Colon (tissue), 2 donors: ENCODE measurements at regions not wholly inside any gene's neighbourhood (a gene's known extent, or its start where the extent isn't known, plus 50 kb on each side); places are given as distances from the start of the nearest gene placed in this dataset.

Experiments
- FAIRE-seq: peaks from 2 replicates; lab custom pipeline; 2012; peaks lifted over from hg19 to GRCh38; lab: Jason Lieb, UNC
- donor health status: control.
- donor health status: control.

- no peak for FAIRE-seq
Measured at GRCh38 chr13:105363261-105364190, 1171.9 kb downstream of the EFNB2 start.

- FAIRE-seq: no peak
Measured at GRCh38 chr13:105353654-105354053, 1181.8 kb downstream of the EFNB2 start.

- no peak for FAIRE-seq
Measured at GRCh38 chr13:105349082-105349723, 1186.3 kb downstream of the EFNB2 start.

- FAIRE-seq: no peak
Measured at GRCh38 chr13:105346141-105346775, 1189.2 kb downstream of the EFNB2 start.

GRCh38 chr13:105345730-105346129 lies 1189.7 kb downstream of the EFNB2 start:
- no peak for FAIRE-seq

GRCh38 chr13:105345131-105345530 lies 1190.3 kb downstream of the EFNB2 start:
- no peak for FAIRE-seq

- no peak for FAIRE-seq
Measured at GRCh38 chr13:105343134-105343806, 1192.2 kb downstream of the EFNB2 start.

GRCh38 chr13:105342281-105342820 lies 1193.1 kb downstream of the EFNB2 start:
- FAIRE-seq: no peak

GRCh38 chr13:105341758-105342157 lies 1193.7 kb downstream of the EFNB2 start:
- no peak for FAIRE-seq

- no peak for FAIRE-seq
Measured at GRCh38 chr13:105341256-105341655, 1194.2 kb downstream of the EFNB2 start.

GRCh38 chr13:105340061-105340606 lies 1195.3 kb downstream of the EFNB2 start:
- FAIRE-seq: no peak

GRCh38 chr13:105338773-105339172 lies 1196.7 kb downstream of the EFNB2 start:
- FAIRE-seq: no peak

GRCh38 chr13:105338006-105338405 lies 1197.5 kb downstream of the EFNB2 start:
- FAIRE-seq: no peak

GRCh38 chr13:105336706-105337576 lies 1198.5 kb downstream of the EFNB2 start:
- FAIRE-seq: no peak

GRCh38 chr13:105334211-105334610 lies 1201.3 kb downstream of the EFNB2 start:
- FAIRE-seq: no peak

- no peak for FAIRE-seq
Measured at GRCh38 chr13:105333416-105333815, 1202.0 kb downstream of the EFNB2 start.

- FAIRE-seq: no peak
Measured at GRCh38 chr13:105329359-105329758, 1206.1 kb downstream of the EFNB2 start.

- FAIRE-seq: no peak
Measured at GRCh38 chr13:105328212-105328611, 1207.2 kb downstream of the EFNB2 start.

GRCh38 chr13:105327581-105328126 lies 1207.8 kb downstream of the EFNB2 start:
- peak; percentile 24 for FAIRE-seq

- FAIRE-seq: no peak
Measured at GRCh38 chr13:105319875-105320274, 1215.6 kb downstream of the EFNB2 start.
